ENCODE measurements at regions not wholly inside any gene's neighbourhood (a gene's known extent, or its start where the extent isn't known, plus 50 kb on each side); places are given as distances from the start of the nearest gene placed in this dataset.
"Not testable (repeated sequence)": the region's sequence is repeated elsewhere in the genome, so short reads cannot be mapped to it uniquely, and the experiment has no call there.

GRCh38 chr18:5717256-5717655 is 173.5 kb upstream of the EPB41L3 start:
- DNase-seq = peak in 1 of 14 donors; percentile 89

- peak in 1 of 14 donors; percentile 89 for DNase-seq
Observed at GRCh38 chr18:5710676-5711075, 166.9 kb upstream of the EPB41L3 start.

GRCh38 chr18:5710235-5710634 is 166.4 kb upstream of the EPB41L3 start:
- no peak for DNase-seq

GRCh38 chr18:5709476-5710095 is 165.8 kb upstream of the EPB41L3 start:
- peak in 1 of 14 donors; percentile 75 for DNase-seq

- peak in 1 of 14 donors; percentile 4 for DNase-seq
Observed at GRCh38 chr18:5707586-5707985, 163.8 kb upstream of the EPB41L3 start.

- DNase-seq = no peak
Observed at GRCh38 chr18:5705393-5705792, 161.6 kb upstream of the EPB41L3 start.

- DNase-seq = no peak
Observed at GRCh38 chr18:5704847-5705246, 161.1 kb upstream of the EPB41L3 start.

GRCh38 chr18:5702016-5702415 is 158.2 kb upstream of the EPB41L3 start:
- DNase-seq = not testable (repeated sequence)

GRCh38 chr18:5693699-5694294 is 150.0 kb upstream of the EPB41L3 start:
- peak in 1 of 14 donors; percentile 26 for DNase-seq

- DNase-seq = no peak
Observed at GRCh38 chr18:5678779-5679406, 135.1 kb upstream of the EPB41L3 start.

- DNase-seq = no peak
Observed at GRCh38 chr18:5678278-5678677, 134.5 kb upstream of the EPB41L3 start.

- DNase-seq = no peak
Observed at GRCh38 chr18:5673616-5674015, 129.8 kb upstream of the EPB41L3 start.

GRCh38 chr18:5669585-5669984 is 125.8 kb upstream of the EPB41L3 start:
- DNase-seq = no peak

- no peak for DNase-seq
Observed at GRCh38 chr18:5668087-5668715, 124.4 kb upstream of the EPB41L3 start.

- DNase-seq = no peak
Observed at GRCh38 chr18:5667356-5667755, 123.6 kb upstream of the EPB41L3 start.

- peak in 1 of 14 donors; percentile 64 for DNase-seq
Observed at GRCh38 chr18:5662586-5663090, 118.8 kb upstream of the EPB41L3 start.

GRCh38 chr18:5661179-5661578 is 117.4 kb upstream of the EPB41L3 start:
- no peak for DNase-seq

- no peak for DNase-seq
Observed at GRCh38 chr18:5653802-5654201, 110.0 kb upstream of the EPB41L3 start.

GRCh38 chr18:5651736-5652135 is 107.9 kb upstream of the EPB41L3 start:
- no peak for DNase-seq

GRCh38 chr18:5649439-5649838 is 105.6 kb upstream of the EPB41L3 start:
- DNase-seq = no peak

GRCh38 chr18:5646739-5647138 is 102.9 kb upstream of the EPB41L3 start:
- DNase-seq = no peak

- no peak for DNase-seq
Observed at GRCh38 chr18:5643288-5643687, 99.5 kb upstream of the EPB41L3 start.

- no peak for DNase-seq
Observed at GRCh38 chr18:5640939-5641338, 97.1 kb upstream of the EPB41L3 start.

Data from C1 segment of cervical spinal cord (tissue), 14 donors.